ENCODE measurements at regions not wholly inside any gene's neighbourhood (a gene's known extent, or its start where the extent isn't known, plus 50 kb on each side); places are given as distances from the start of the nearest gene placed in this dataset.

GRCh38 chr10:128543151-128543550, 416.9 kb upstream of the MKI67 start:
- no peak for TF ChIP-seq CTCF (IDR thresholded peaks at IDR 0.05; ENCODE audit: poor library complexity, severe bottlenecking)
- no peak for TF ChIP-seq REST (IDR thresholded peaks at IDR 0.05; ENCODE audit: borderline replicate concordance)
- TF ChIP-seq EZH2 (IDR thresholded peaks at IDR 0.05; ENCODE audit: borderline replicate concordance, insufficient read depth, low read length, poor library complexity, severe bottlenecking): no peak
- TF ChIP-seq SMC3 (conservative IDR thresholded peaks at IDR 0.05; ENCODE audit: poor library complexity): no peak
